ENCODE measurements at regions not wholly inside any gene's neighbourhood (a gene's known extent, or its start where the extent isn't known, plus 50 kb on each side); places are given as distances from the start of the nearest gene placed in this dataset.

DNA sequence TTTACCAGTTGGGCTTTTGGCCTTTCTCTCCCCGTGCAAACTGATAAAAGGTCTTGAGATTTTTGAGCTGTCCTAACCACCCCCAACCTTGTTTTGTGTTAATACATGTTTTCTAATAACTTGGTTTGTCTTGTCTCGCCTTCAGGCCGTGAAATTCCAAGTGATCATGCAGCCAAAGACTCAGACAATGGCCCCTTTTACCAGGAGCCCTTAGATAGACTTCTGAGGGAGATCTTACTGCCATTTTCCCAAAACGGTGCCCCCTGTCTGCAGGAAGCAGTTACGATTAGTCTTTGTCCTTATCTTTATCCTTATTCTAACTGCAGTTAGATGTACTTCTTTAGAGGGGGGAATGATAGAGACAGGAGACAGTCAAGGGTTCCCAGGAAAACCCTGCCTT is 245.3 kb upstream of the HDX start:
- TF ChIP-seq, protein P1, sequence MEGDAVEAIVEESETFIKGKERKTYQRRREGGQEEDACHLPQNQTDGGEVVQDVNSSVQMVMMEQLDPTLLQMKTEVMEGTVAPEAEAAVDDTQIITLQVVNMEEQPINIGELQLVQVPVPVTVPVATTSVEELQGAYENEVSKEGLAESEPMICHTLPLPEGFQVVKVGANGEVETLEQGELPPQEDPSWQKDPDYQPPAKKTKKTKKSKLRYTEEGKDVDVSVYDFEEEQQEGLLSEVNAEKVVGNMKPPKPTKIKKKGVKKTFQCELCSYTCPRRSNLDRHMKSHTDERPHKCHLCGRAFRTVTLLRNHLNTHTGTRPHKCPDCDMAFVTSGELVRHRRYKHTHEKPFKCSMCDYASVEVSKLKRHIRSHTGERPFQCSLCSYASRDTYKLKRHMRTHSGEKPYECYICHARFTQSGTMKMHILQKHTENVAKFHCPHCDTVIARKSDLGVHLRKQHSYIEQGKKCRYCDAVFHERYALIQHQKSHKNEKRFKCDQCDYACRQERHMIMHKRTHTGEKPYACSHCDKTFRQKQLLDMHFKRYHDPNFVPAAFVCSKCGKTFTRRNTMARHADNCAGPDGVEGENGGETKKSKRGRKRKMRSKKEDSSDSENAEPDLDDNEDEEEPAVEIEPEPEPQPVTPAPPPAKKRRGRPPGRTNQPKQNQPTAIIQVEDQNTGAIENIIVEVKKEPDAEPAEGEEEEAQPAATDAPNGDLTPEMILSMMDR (conservative IDR thresholded peaks at IDR 0.05; ENCODE audit: low read length) = no peak
- TF ChIP-seq EZH2phosphoT487 (IDR thresholded peaks at IDR 0.05; ENCODE audit: borderline replicate concordance) = no peak
